GM19397 (cell line): ENCODE measurements at regions not wholly inside any gene's neighbourhood (a gene's known extent, or its start where the extent isn't known, plus 50 kb on each side); places are given as distances from the start of the nearest gene placed in this dataset.

ENCODE experiments used
- ATAC-seq: cut with Tn5 transposase; IDR thresholded peaks from one replicate; pipeline ENCODE4 v1.9.1; 2021; ENCODE audit warnings: mild to moderate bottlenecking, moderate library complexity; ENCODE audit not compliant: unreplicated experiment

- ATAC-seq = peak; percentile 64
Measured at GRCh38 chr18:70489986-70490933, 201.4 kb downstream of the SOCS6 start.

- no peak for ATAC-seq
Measured at GRCh38 chr18:70489571-70489970, 200.7 kb downstream of the SOCS6 start.

GRCh38 chr18:70469916-70470315, 181.1 kb downstream of the SOCS6 start:
- no peak for ATAC-seq

- no peak for ATAC-seq
Measured at GRCh38 chr18:70468861-70469547, 180.2 kb downstream of the SOCS6 start.

- ATAC-seq = no peak
Measured at GRCh38 chr18:70464343-70465114, 175.7 kb downstream of the SOCS6 start.

- ATAC-seq = no peak
Measured at GRCh38 chr18:70463085-70463484, 174.2 kb downstream of the SOCS6 start.

GRCh38 chr18:70462078-70462439, 173.2 kb downstream of the SOCS6 start:
- ATAC-seq = no peak

- no peak for ATAC-seq
Measured at GRCh38 chr18:70461323-70462077, 172.7 kb downstream of the SOCS6 start.

- ATAC-seq = no peak
Measured at GRCh38 chr18:70459731-70460130, 170.9 kb downstream of the SOCS6 start.

GRCh38 chr18:70459251-70459650, 170.4 kb downstream of the SOCS6 start:
- ATAC-seq = no peak

GRCh38 chr18:70457788-70458187, 168.9 kb downstream of the SOCS6 start:
- ATAC-seq = no peak

- ATAC-seq = no peak
Measured at GRCh38 chr18:70457223-70457622, 168.4 kb downstream of the SOCS6 start.

GRCh38 chr18:70456376-70456775, 167.5 kb downstream of the SOCS6 start:
- no peak for ATAC-seq

- ATAC-seq = no peak
Measured at GRCh38 chr18:70455731-70456130, 166.9 kb downstream of the SOCS6 start.

GRCh38 chr18:70454704-70455322, 166.0 kb downstream of the SOCS6 start:
- no peak for ATAC-seq

- ATAC-seq = no peak
Measured at GRCh38 chr18:70453058-70453775, 164.4 kb downstream of the SOCS6 start.

GRCh38 chr18:70452501-70452900, 163.7 kb downstream of the SOCS6 start:
- ATAC-seq = no peak

GRCh38 chr18:70450426-70451253, 161.8 kb downstream of the SOCS6 start:
- no peak for ATAC-seq

- ATAC-seq = no peak
Measured at GRCh38 chr18:70448588-70448987, 159.7 kb downstream of the SOCS6 start.
